WTC11 (cell line): ENCODE measurements at regions not wholly inside any gene's neighbourhood (a gene's known extent, or its start where the extent isn't known, plus 50 kb on each side); places are given as distances from the start of the nearest gene placed in this dataset.

Experiments
- AFF4 ChIP-seq: sonication (generic); formaldehyde crosslinking; IDR thresholded peaks from 2 replicates; pipeline ENCODE4 v1.8.1; 2023; ENCODE audit warnings: mild to moderate bottlenecking, missing genetic modification reagents, borderline replicate concordance
- CREB1 ChIP-seq: sonication (generic); formaldehyde crosslinking; IDR thresholded peaks from 2 replicates; pipeline ENCODE4 v1.8.0; 2023; ENCODE audit warnings: mild to moderate bottlenecking, missing genetic modification reagents
- CTCF ChIP-seq: fragments of 200-600 bp; IDR thresholded peaks from 2 replicates; pipeline ENCODE4 v1.8.0; 2022; ENCODE audit warnings: antibody characterized with exemption
- HMGXB4 ChIP-seq: sonication (generic); formaldehyde crosslinking; IDR thresholded peaks from 2 replicates; pipeline ENCODE4 v1.8.1; 2023; ENCODE audit warnings: mild to moderate bottlenecking, moderate library complexity, missing genetic modification reagents
- MAX ChIP-seq: sonication (generic); formaldehyde crosslinking; IDR thresholded peaks from 2 replicates; pipeline ENCODE4 v1.8.0; 2022; ENCODE audit warnings: mild to moderate bottlenecking, missing genetic modification reagents
- MXD4 ChIP-seq: fragments of 250-450 bp; sonication (Bioruptor Pico); IDR thresholded peaks from 2 replicates; pipeline ENCODE4 v1.8.0; 2021; ENCODE audit warnings: mild to moderate bottlenecking, moderate library complexity, borderline replicate concordance
- NFYB ChIP-seq: sonication (generic); formaldehyde crosslinking; conservative IDR thresholded peaks from 2 replicates; pipeline ENCODE4 v1.8.0; 2022; ENCODE audit warnings: low read depth, missing genetic modification reagents
- PREB ChIP-seq: sonication (generic); formaldehyde crosslinking; IDR thresholded peaks from 2 replicates; pipeline ENCODE4 v1.8.1; 2022; ENCODE audit warnings: mild to moderate bottlenecking, missing genetic modification reagents, moderate library complexity, borderline replicate concordance
- TP53 ChIP-seq: sonication (generic); formaldehyde crosslinking; IDR thresholded peaks from 2 replicates; pipeline ENCODE4 v1.8.1; 2023; ENCODE audit warnings: mild to moderate bottlenecking, missing genetic modification reagents
- USF1 ChIP-seq: sonication (generic); formaldehyde crosslinking; IDR thresholded peaks from 2 replicates; pipeline ENCODE4 v1.8.0; 2022; ENCODE audit warnings: mild to moderate bottlenecking, missing genetic modification reagents
- ZNF121 ChIP-seq: sonication (generic); formaldehyde crosslinking; IDR thresholded peaks from 2 replicates; pipeline ENCODE4 v1.8.0; 2023; ENCODE audit warnings: missing genetic modification reagents
- ZNF138 ChIP-seq: sonication (generic); formaldehyde crosslinking; conservative IDR thresholded peaks from 2 replicates; pipeline ENCODE4 v1.8.1; 2022; ENCODE audit warnings: mild to moderate bottlenecking, moderate library complexity, missing genetic modification reagents

- TF ChIP-seq TP53 (no peak), ZNF138 (no peak), CTCF (no peak), CREB1 (CRISPR knock-in tag) (no peak), USF1 (CRISPR knock-in tag) (no peak), ZNF121 (CRISPR knock-in tag) (no peak), PREB (CRISPR knock-in tag) (no peak), NFYB (CRISPR knock-in tag) (no peak), MAX (CRISPR knock-in tag) (no peak), HMGXB4 (CRISPR knock-in tag) (no peak), AFF4 (CRISPR knock-in tag) (no peak), MXD4 (CRISPR knock-in tag) (no peak)
Observed at GRCh38 chr5:145365464-145365863, 469.7 kb downstream of the PRELID2 start.
